SU-DHL-6 (cell line): ENCODE measurements at regions not wholly inside any gene's neighbourhood (a gene's known extent, or its start where the extent isn't known, plus 50 kb on each side); places are given as distances from the start of the nearest gene placed in this dataset.

Experiments used
- H2AFZ ChIP-seq: fragments of 200-600 bp; sonication (generic); 2 replicates; pipeline ENCODE4 v1.6.1; 2014; ENCODE audit warnings: low read depth, mild to moderate bottlenecking, moderate library complexity, mixed read lengths, antibody characterized with exemption, low read length; ENCODE audit not compliant: severe bottlenecking
- H3F3A ChIP-seq: fragments of 200-600 bp; shearing (Covaris generic); 2 replicates; pipeline ENCODE4 v1.6.0; 2016; ENCODE audit warnings: antibody characterized with exemption, mild to moderate bottlenecking; ENCODE audit not compliant: insufficient read depth
- H3K27ac ChIP-seq: fragments of 200-600 bp; sonication (generic); 2 replicates; pipeline ENCODE4 v1.5.1; 2016; ENCODE audit warnings: low read depth, mild to moderate bottlenecking, low read length, moderate library complexity, mixed read lengths
- H3K27me3 ChIP-seq: fragments of 200-600 bp; sonication (generic), shearing (Covaris generic); 2 replicates; pipeline ENCODE4 v1.6.0; 2014; ENCODE audit warnings: mild to moderate bottlenecking, low read length
- H3K36me3 ChIP-seq: fragments of 200-600 bp; sonication (generic); 2 replicates; pipeline ENCODE4 v1.6.1; 2014; ENCODE audit warnings: mild to moderate bottlenecking, low read length, mixed read lengths
- H3K4me2 ChIP-seq: fragments of 300-600, 200-600 bp; shearing (Covaris generic), sonication (generic); 2 replicates; pipeline ENCODE4 v1.6.0; 2014; ENCODE audit warnings: low read length, low read depth, mild to moderate bottlenecking; ENCODE audit not compliant: poor library complexity, severe bottlenecking
- H3K4me3 ChIP-seq: fragments of 200-600 bp; sonication (generic); 2 replicates; pipeline ENCODE4 v1.5.1; 2014; ENCODE audit warnings: antibody characterized with exemption, low read length, mild to moderate bottlenecking, mixed read lengths; ENCODE audit not compliant: insufficient read depth, poor library complexity, severe bottlenecking
- H3K79me2 ChIP-seq: fragments of 200-600 bp; sonication (generic); 2 replicates; pipeline ENCODE4 v1.6.1; 2014; ENCODE audit warnings: mild to moderate bottlenecking, low read length, moderate library complexity; ENCODE audit not compliant: insufficient read depth
- H3K9ac ChIP-seq: fragments of 200-600 bp; sonication (generic); 2 replicates; pipeline ENCODE4 v1.7.0; 2014; ENCODE audit warnings: mild to moderate bottlenecking, low read length
- H3K9me2 ChIP-seq: fragments of 200-600 bp; sonication (generic); replicated peaks from 2 replicates; pipeline ENCODE4 v1.6.1; 2014; ENCODE audit warnings: low read length; ENCODE audit not compliant: insufficient read depth
- H3K9me3 ChIP-seq: fragments of 200-600 bp; sonication (generic); 2 replicates; pipeline ENCODE4 v1.6.1; 2014; ENCODE audit warnings: low read length, mixed read lengths; ENCODE audit not compliant: insufficient read depth
- H4K20me1 ChIP-seq: fragments of 200-600 bp; sonication (generic); 2 replicates; pipeline ENCODE4 v1.6.1; 2014; ENCODE audit warnings: low read depth, mild to moderate bottlenecking, antibody characterized with exemption, low read length, moderate library complexity, mixed read lengths
- EZH2phosphoT487 ChIP-seq: fragments of 200-600 bp; sonication (generic), shearing (Covaris generic); conservative IDR thresholded peaks from 2 replicates; pipeline ENCODE4 v1.6.1; 2018; ENCODE audit warnings: mild to moderate bottlenecking, antibody characterized with exemption, low read length, moderate library complexity, mixed read lengths
- TF ChIP-seq, protein P1 (sequence below): fragments of 200-600 bp; sonication (generic); IDR thresholded peaks from one replicate; pipeline ENCODE4 v1.5.1; 2017; ENCODE audit warnings: antibody characterized with exemption, mild to moderate bottlenecking, low read length, moderate library complexity; ENCODE audit not compliant: insufficient read depth, poor library complexity, severe bottlenecking

DNA sequence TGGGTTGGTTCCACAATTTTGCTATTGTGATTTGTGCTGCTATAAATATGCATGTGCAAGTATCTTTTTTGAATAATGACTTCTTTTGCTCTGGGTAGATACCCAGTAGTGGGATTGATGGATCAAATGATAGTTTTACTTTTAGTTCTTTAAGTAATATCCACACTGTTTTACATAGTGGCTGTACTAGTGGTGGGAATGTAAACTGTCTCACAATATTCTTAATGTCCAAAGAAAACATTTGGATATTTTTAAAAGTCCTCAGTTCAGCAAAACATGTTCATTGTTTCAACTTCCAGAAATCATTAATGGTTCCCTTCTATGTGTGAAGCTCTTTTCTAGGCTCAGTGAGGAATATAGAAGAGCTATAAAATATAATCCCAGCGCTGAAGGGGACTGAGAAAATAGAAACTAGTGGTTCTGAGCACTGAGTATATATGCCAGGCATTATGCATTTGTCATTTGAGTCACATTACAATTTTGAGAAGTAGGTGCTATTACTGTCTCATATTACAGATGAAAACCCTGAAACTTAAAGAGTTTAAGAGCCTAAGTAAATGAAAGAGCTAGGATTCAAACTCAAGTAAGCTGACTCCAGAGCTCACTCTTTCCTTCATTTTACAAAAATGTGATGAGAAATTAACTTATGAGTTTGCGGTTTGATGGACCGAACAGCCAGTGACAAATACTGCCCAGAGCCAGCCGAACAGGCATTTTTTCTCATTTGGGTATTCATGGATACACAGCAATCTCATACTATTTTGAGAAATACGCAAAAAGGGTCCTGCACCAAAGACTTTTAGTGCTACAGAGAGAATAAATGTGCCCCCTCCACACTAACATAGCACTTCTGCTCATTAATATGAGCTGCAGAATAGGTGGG, 250.1 kb downstream of the TBX18 start:
- Histone ChIP-seq H3K9me2 (no peaks in the 10 kb centered on the region), H3K4me2 (no peak overlapping the region), H2AFZ (no peak overlapping the region), H3K79me2 (no peaks in the 10 kb centered on the region), H3K9ac (no peak overlapping the region), H3K27me3 (no peaks in the 10 kb centered on the region), H4K20me1 (no peaks in the 10 kb centered on the region), H3F3A (no peaks in the 10 kb centered on the region), H3K4me3 (no peak overlapping the region), H3K27ac (no peak overlapping the region), H3K36me3 (no peaks in the 10 kb centered on the region), H3K9me3 (no peaks in the 10 kb centered on the region)
- TF ChIP-seq EZH2phosphoT487 = no peak
- TF ChIP-seq, protein P1, sequence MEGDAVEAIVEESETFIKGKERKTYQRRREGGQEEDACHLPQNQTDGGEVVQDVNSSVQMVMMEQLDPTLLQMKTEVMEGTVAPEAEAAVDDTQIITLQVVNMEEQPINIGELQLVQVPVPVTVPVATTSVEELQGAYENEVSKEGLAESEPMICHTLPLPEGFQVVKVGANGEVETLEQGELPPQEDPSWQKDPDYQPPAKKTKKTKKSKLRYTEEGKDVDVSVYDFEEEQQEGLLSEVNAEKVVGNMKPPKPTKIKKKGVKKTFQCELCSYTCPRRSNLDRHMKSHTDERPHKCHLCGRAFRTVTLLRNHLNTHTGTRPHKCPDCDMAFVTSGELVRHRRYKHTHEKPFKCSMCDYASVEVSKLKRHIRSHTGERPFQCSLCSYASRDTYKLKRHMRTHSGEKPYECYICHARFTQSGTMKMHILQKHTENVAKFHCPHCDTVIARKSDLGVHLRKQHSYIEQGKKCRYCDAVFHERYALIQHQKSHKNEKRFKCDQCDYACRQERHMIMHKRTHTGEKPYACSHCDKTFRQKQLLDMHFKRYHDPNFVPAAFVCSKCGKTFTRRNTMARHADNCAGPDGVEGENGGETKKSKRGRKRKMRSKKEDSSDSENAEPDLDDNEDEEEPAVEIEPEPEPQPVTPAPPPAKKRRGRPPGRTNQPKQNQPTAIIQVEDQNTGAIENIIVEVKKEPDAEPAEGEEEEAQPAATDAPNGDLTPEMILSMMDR = no peak

DNA sequence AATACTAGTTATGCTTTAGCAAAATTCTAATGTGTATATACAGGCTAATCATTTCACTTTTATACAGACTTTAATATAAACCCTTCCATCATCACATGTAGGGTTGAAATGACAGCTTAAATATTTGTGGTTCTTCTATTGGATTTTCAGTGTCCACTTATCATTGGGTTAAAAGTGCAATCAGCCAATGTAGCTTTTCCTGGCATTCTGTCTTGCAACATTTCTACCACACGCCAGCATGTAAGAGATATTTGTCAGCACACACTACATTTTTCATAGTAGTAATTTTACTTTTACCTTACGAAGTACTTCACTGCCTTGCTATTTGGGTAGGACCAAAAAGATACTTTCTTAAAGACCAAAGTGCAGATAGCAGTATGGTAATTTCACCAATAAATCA, 252.0 kb downstream of the TBX18 start:
- TF ChIP-seq, protein P1 = no peak
- no peak for TF ChIP-seq EZH2phosphoT487
- H2AFZ ChIP-seq = no peak overlapping the region
- no peaks in the 10 kb centered on the region for H4K20me1 ChIP-seq
- H3F3A ChIP-seq = no peaks in the 10 kb centered on the region
- no peak overlapping the region for H3K4me2 ChIP-seq
- H3K9ac ChIP-seq = no peak overlapping the region
- no peaks in the 10 kb centered on the region for H3K9me3 ChIP-seq
- H3K27ac ChIP-seq = no peak overlapping the region
- no peak overlapping the region for H3K4me3 ChIP-seq
- H3K27me3 ChIP-seq = no peaks in the 10 kb centered on the region
- no peaks in the 10 kb centered on the region for H3K9me2 ChIP-seq
- no peaks in the 10 kb centered on the region for H3K79me2 ChIP-seq
- H3K36me3 ChIP-seq = no peaks in the 10 kb centered on the region

DNA sequence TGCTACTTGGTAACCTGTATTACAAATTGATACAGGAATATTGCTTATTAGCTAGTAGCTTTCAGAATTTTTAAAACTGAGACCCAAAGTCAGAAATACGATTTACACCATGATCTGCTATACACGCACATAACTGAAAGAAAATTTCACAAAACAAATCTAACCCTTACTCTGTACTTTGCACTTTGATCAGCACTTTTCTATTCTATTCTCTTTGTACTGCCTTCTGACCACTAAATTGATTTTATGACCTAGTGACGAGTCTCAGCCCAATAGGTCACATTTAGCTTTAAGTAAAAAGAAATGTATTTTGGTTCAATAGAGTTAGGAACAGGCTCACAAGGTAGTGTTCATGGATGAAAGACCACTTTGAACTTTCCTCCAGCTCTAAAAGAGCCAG, 252.5 kb downstream of the TBX18 start:
- no peaks in the 10 kb centered on the region for H3F3A ChIP-seq
- no peak overlapping the region for H3K9ac ChIP-seq
- no peak overlapping the region for H3K4me3 ChIP-seq
- H3K27me3 ChIP-seq = no peaks in the 10 kb centered on the region
- H3K9me3 ChIP-seq = no peaks in the 10 kb centered on the region
- no peaks in the 10 kb centered on the region for H4K20me1 ChIP-seq
- no peak overlapping the region for H3K4me2 ChIP-seq
- H3K36me3 ChIP-seq = no peaks in the 10 kb centered on the region
- no peaks in the 10 kb centered on the region for H3K79me2 ChIP-seq
- no peak overlapping the region for H2AFZ ChIP-seq
- no peak overlapping the region for H3K27ac ChIP-seq
- TF ChIP-seq, protein P1 = no peak
- no peak for TF ChIP-seq EZH2phosphoT487
- no peaks in the 10 kb centered on the region for H3K9me2 ChIP-seq
